TTC549 (cell line): ENCODE measurements at regions not wholly inside any gene's neighbourhood (a gene's known extent, or its start where the extent isn't known, plus 50 kb on each side); places are given as distances from the start of the nearest gene placed in this dataset.

ENCODE experiments used
- FAIRE-seq: peaks from 2 replicates; lab custom pipeline; 2012; peaks lifted over from hg19 to GRCh38; lab: Jason Lieb, UNC

DNA sequence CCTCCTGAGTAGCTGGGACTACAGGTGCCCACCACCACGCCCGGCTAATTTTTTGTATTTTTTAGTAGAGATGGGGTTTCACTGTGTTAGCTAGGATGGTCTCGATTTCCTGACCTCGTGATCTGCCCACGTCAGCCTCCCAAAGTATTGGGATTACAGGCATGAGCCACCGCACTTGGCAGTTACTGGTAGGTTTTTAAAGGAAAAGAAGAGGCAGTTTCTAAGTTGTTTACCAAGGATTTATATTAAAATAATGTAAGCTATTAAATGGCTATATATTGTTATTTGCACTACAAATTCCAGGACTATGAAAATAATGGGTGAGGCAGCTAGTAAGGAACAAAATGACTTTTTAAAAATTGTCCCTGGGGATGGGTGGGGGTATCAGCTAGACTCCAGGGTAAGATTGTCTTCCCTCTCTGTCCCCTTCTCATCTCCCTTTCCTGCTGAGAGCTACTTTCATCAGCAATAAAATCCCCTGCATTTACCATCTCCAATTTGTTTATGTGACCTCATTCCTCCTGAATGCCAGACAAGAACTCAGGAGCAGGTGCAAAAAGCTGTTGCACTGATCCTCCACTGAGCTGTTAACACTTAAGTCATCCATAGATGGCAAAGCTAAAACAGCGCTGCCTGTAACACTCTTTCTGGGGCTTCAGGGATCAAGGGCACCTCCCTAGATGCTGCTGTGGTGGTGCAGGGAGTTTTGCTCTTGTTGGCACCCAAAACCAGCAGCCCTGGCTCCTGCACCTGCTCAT lies 165.2 kb downstream of the ZPLD1 start:
- FAIRE-seq, result no peak

- FAIRE-seq, result no peak
Measured at GRCh38 chr3:102605153-102605552, 170.3 kb downstream of the ZPLD1 start.

DNA sequence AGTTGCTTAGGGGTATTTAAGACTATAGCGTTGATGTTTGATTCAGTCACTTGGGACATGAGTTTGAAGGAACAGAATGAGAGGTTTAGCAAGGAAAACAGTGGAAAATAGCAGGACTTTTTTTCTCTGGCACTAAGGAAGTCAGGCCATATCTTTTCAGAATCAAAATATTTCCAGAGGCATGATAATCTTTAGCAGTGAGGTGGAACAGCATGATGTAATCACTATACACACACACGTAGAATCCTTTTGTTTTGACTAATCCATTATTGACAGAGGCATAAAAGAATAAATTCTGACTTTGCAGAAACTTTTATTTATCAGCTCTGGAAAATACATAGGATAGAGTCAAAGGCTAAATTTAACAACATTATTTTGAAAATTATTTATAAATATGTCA lies 174.1 kb downstream of the ZPLD1 start:
- no peak for FAIRE-seq

DNA sequence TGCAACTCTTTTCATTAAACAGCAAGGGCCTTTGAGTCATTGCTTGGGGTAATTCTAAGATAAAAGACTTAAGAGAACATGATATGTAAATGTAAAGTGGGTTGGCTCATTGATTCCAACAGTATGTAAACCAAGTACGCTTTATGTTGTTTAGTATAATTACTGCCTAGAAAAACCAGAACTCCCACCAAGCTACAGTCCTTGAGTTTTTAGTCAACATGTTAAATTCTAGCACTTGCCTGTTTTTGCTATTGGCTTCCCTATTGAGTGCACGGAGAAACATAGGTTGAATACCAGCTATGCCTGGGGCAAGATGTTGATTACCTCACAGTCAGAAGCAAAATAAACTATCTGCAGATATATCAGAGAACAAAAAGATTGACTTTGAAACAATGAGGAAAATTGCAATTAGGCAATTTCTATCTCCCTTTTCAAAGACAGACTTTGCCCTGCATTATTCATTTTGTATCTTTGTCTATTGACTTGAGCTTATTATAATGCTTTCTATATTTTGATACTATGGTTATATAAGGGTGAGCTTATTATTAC lies 179.3 kb downstream of the ZPLD1 start:
- FAIRE-seq, result no peak

- FAIRE-seq, result no peak
Measured at GRCh38 chr3:102614585-102614984, 179.8 kb downstream of the ZPLD1 start.

- no peak for FAIRE-seq
Measured at GRCh38 chr3:102617381-102617780, 182.6 kb downstream of the ZPLD1 start.

DNA sequence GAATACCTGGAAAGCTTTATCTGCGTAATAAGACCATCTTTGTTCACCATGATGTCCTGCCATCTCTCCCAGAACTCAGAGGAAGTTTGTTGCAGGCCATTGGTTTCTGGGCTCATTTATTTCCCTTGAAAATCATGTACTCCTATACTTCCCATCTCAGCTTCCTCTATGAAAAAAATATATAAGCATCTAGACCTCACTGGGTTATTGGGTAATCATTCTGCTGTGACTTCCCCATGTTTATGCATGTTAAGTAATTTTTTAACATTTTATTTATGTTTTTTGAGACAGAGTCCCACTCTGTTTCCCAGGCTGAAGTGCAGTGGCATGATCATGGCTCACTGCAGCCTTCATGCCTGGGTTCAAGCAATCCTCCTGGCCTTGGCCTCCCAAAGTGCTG lies 184.5 kb downstream of the ZPLD1 start:
- no peak for FAIRE-seq

GRCh38 chr3:102629943-102630342 lies 195.1 kb downstream of the ZPLD1 start:
- no peak for FAIRE-seq

- no peak for FAIRE-seq
Measured at GRCh38 chr3:102630531-102630930, 195.7 kb downstream of the ZPLD1 start.

- no peak for FAIRE-seq
Measured at GRCh38 chr3:102643546-102643945, 208.7 kb downstream of the ZPLD1 start.

DNA sequence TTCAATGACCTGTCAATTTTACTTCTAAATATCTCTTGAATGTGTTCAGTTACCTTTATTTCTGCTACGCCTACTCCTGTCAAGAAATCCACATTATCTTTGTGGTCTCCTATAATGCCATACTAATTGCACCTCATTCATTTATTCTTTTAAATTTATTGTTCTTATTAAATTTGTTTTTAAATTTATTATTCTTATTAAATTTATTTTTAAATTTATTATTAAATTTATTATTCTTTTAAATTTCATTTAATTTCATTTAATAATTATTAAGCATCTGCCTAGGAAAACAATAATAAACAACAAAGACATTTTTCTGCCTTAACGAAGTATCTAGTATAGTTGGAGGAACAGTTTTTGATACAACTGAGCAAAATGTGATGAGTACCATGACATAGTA lies 211.7 kb downstream of the ZPLD1 start:
- FAIRE-seq, result peak; percentile 57

GRCh38 chr3:102660653-102661052 lies 225.8 kb downstream of the ZPLD1 start:
- FAIRE-seq, result no peak

GRCh38 chr3:102661707-102662497 lies 227.1 kb downstream of the ZPLD1 start:
- no peak for FAIRE-seq

DNA sequence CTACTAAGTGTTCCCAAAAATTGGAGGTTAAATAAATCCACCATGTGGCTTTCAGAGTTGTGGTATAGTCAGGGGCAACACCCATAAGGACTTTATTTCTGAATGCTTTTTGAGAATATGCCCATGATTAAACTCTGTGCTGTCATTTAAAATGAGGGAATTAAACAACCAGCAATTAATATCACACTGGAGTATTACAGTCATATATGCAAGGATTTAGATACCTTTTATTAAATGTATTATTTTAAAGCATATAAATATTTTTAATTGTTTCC lies 227.6 kb downstream of the ZPLD1 start:
- no peak for FAIRE-seq

GRCh38 chr3:102664126-102664525 lies 229.3 kb downstream of the ZPLD1 start:
- no peak for FAIRE-seq

GRCh38 chr3:102665183-102665582 lies 230.4 kb downstream of the ZPLD1 start:
- FAIRE-seq, result no peak

GRCh38 chr3:102668247-102668646 lies 233.4 kb downstream of the ZPLD1 start:
- FAIRE-seq, result no peak

GRCh38 chr3:102670986-102671385 lies 236.2 kb downstream of the ZPLD1 start:
- FAIRE-seq, result no peak

- no peak for FAIRE-seq
Measured at GRCh38 chr3:102672305-102672704, 237.5 kb downstream of the ZPLD1 start.

- FAIRE-seq, result no peak
Measured at GRCh38 chr3:102673271-102674115, 238.7 kb downstream of the ZPLD1 start.

DNA sequence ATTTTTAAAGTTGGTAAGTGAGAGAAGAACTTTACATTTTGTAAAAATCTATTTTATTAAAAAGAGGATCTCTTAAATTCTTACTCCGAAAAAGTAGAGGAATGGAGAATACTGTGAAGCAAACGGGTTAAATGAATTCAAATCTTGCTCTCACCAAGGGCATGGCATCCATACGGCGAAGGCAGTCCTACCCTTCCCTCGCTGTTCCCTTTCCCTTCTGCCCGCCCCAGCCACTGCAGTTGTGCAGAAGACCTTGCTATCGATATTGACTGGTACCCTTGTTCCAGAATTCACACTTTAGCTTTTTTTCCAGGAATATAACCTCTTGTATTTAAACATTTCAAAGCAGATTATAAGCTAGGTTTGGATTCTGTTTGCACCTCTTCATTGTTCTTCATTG lies 239.5 kb downstream of the ZPLD1 start:
- FAIRE-seq, result no peak

DNA sequence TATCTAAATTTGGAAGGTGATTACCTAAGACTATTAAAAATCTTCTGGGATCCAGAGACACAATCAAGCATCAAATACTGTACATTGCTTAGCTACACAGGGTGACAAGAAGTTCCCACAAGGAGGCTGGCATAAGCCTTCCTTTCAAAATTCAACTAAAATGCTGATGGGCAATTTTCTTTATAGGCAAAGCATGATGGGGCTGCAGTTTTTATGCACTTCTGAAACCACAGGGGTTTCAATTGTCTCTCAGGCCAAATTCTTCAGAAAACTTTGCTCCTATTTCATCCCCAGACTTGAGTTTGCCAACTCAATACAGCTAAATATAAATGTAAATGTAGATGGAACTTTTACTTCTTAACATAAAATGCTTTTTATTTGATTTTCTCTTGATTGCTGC lies 241.6 kb downstream of the ZPLD1 start:
- no peak for FAIRE-seq

DNA sequence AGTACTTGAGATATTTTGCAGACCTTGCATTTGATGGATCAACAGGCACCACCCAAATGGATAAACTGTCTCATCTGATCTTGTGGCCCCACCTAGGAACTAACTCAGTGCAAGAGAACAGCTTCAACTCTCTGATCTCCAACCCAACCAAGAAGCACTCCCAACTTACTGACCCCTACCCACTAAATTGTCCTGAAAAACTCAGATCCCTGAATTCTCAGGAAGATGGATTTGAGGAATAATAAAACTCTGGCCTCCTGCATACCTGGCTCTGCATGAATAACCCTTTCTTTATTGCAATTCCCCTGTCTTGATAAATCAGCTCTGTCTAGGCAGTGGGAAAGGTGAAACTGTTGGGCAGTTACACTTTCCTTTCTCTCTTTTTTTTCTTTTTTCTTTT lies 247.9 kb downstream of the ZPLD1 start:
- FAIRE-seq, result no peak
